ENCODE measurements at regions not wholly inside any gene's neighbourhood (a gene's known extent, or its start where the extent isn't known, plus 50 kb on each side); places are given as distances from the start of the nearest gene placed in this dataset.

DNA sequence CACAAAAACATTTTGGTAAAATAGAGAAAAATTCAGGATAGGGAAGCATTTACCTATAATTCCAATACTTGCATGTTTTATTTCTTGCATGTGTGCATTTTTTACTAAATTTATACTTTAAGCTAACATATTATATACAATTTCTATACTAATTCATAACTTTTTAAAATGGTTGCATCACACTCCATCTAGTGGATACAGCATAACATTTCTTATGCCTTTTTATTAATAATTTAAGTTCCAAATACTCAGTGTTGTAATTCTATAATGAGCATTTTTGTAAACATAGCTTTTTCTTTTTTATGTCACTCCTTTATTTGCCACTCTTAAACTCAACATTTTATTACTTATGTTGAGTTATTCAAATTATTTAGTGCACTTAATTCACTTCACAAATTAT lies 477.7 kb downstream of the ZBBX start:
- TF ChIP-seq POLR2AphosphoS5 (IDR thresholded peaks at IDR 0.05) (no peak), POLR2A (IDR thresholded peaks at IDR 0.05) (no peak), CTCF (IDR thresholded peaks at IDR 0.05) (no peak)

Measured in breast epithelium (tissue), 3 donors.